ENCODE measurements at regions not wholly inside any gene's neighbourhood (a gene's known extent, or its start where the extent isn't known, plus 50 kb on each side); places are given as distances from the start of the nearest gene placed in this dataset.

DNA sequence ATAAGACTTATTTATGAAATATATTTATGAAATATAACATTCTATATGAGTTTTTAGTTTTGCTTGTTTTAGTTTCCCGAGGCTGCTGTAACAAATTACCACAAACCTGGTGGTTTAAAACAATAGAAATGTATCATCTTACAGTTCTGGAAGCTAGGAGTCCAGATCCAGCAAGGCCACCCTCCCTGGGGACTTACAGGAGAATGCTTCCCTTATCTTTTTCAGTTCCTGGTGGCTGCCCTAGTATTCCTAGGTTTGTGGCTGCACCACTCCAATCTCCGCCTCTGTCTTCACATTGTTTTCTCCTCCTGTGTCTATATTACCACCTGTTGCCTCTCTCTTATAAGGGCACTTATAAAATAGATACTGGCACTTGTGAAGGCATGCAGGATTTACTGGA lies 877.8 kb downstream of the TUSC7 start:
- TF ChIP-seq, protein P1, sequence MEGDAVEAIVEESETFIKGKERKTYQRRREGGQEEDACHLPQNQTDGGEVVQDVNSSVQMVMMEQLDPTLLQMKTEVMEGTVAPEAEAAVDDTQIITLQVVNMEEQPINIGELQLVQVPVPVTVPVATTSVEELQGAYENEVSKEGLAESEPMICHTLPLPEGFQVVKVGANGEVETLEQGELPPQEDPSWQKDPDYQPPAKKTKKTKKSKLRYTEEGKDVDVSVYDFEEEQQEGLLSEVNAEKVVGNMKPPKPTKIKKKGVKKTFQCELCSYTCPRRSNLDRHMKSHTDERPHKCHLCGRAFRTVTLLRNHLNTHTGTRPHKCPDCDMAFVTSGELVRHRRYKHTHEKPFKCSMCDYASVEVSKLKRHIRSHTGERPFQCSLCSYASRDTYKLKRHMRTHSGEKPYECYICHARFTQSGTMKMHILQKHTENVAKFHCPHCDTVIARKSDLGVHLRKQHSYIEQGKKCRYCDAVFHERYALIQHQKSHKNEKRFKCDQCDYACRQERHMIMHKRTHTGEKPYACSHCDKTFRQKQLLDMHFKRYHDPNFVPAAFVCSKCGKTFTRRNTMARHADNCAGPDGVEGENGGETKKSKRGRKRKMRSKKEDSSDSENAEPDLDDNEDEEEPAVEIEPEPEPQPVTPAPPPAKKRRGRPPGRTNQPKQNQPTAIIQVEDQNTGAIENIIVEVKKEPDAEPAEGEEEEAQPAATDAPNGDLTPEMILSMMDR (IDR thresholded peaks at IDR 0.05), result no peak
- no peak for TF ChIP-seq POLR2A (IDR thresholded peaks at IDR 0.05)

All from prostate gland (tissue), 2 donors.